ENCODE measurements at regions not wholly inside any gene's neighbourhood (a gene's known extent, or its start where the extent isn't known, plus 50 kb on each side); places are given as distances from the start of the nearest gene placed in this dataset.

DNA sequence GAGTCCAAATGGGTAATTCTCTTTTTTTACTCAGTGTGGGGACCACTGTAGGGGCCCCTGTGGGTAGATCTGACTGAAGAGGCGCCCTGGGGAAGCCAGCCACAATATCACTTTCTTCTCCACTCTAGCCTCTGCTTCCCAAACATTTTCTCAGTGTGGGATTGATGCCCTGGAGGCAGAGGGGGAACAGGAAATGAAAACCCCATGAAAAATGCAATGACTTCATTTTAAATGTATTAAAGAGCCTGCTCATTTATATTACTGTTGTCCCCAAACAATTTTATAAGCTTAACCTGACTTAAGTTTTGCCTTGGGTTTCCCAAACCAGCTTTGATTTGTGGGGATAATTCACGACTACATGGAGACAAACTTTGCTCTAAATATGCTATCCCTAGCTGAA is 181.9 kb downstream of the C1orf94 start:
- H3K4me1 ChIP-seq (ENCODE audit: control insufficient read depth, insufficient read depth, low read length), result no peaks in the 10 kb centered on the region
- H3K36me3 ChIP-seq (ENCODE audit: control insufficient read depth in 2 of 2, insufficient read depth in 1 of 2, low read length in 2 of 2), result no peaks in the 10 kb centered on the region
- ChIA-PET CTCF (no interaction called here), POLR2A (no interaction called here)
- no peak overlapping the region for H3K4me3 ChIP-seq (ENCODE audit: low read depth, low read length)
- TF ChIP-seq ZBTB21 (tag by site-specific recombination; IDR thresholded peaks at IDR 0.05) (no peak), ZNF549 (tag by site-specific recombination; IDR thresholded peaks at IDR 0.05) (no peak), ZNF362 (tag by site-specific recombination; IDR thresholded peaks at IDR 0.05) (no peak), ZNF529 (tag by site-specific recombination; IDR thresholded peaks at IDR 0.05; ENCODE audit: insufficient replicate concordance) (no peak)
- TF ChIP-seq, protein P1, sequence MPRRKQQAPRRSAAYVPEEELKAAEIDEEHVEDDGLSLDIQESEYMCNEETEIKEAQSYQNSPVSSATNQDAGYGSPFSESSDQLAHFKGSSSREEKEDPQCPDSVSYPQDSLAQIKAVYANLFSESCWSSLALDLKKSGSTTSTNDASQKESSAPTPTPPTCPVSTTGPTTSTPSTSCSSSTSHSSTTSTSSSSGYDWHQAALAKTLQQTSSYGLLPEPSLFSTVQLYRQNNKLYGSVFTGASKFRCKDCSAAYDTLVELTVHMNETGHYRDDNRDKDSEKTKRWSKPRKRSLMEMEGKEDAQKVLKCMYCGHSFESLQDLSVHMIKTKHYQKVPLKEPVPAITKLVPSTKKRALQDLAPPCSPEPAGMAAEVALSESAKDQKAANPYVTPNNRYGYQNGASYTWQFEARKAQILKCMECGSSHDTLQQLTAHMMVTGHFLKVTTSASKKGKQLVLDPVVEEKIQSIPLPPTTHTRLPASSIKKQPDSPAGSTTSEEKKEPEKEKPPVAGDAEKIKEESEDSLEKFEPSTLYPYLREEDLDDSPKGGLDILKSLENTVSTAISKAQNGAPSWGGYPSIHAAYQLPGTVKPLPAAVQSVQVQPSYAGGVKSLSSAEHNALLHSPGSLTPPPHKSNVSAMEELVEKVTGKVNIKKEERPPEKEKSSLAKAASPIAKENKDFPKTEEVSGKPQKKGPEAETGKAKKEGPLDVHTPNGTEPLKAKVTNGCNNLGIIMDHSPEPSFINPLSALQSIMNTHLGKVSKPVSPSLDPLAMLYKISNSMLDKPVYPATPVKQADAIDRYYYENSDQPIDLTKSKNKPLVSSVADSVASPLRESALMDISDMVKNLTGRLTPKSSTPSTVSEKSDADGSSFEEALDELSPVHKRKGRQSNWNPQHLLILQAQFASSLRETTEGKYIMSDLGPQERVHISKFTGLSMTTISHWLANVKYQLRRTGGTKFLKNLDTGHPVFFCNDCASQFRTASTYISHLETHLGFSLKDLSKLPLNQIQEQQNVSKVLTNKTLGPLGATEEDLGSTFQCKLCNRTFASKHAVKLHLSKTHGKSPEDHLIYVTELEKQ (tag by site-specific recombination; IDR thresholded peaks at IDR 0.05; ENCODE audit: borderline replicate concordance), result no peak
- H3K9me3 ChIP-seq (ENCODE audit: control insufficient read depth, insufficient read depth, low read depth, low read length), result no peaks in the 10 kb centered on the region
- H3K27ac ChIP-seq (ENCODE audit: extremely low read depth, low read depth, low read length), result no peak overlapping the region

GRCh38 chr1:34359411-34359810 is 182.7 kb downstream of the C1orf94 start:
- Histone ChIP-seq H3K4me3 (ENCODE audit: low read depth, low read length) (no peak overlapping the region), H3K4me1 (ENCODE audit: control insufficient read depth, insufficient read depth, low read length) (no peaks in the 10 kb centered on the region), H3K27ac (ENCODE audit: extremely low read depth, low read depth, low read length) (no peak overlapping the region), H3K9me3 (ENCODE audit: control insufficient read depth, insufficient read depth, low read depth, low read length) (no peaks in the 10 kb centered on the region), H3K36me3 (ENCODE audit: control insufficient read depth in 2 of 2, insufficient read depth in 1 of 2, low read length in 2 of 2) (no peaks in the 10 kb centered on the region)
- ChIA-PET POLR2A (no interaction called here), CTCF (no interaction called here)
- TF ChIP-seq ZNF214 (tag by site-specific recombination; IDR thresholded peaks at IDR 0.05; ENCODE audit: borderline replicate concordance), result no peak
- TF ChIP-seq ZNF311 (tag by site-specific recombination; IDR thresholded peaks at IDR 0.05; ENCODE audit: borderline replicate concordance), result no peak
- no peak for TF ChIP-seq GLI4 (tag by site-specific recombination; IDR thresholded peaks at IDR 0.05)
- TF ChIP-seq GLIS1 (tag by site-specific recombination; IDR thresholded peaks at IDR 0.05), result no peak
- no peak for TF ChIP-seq ZNF354C (tag by site-specific recombination; IDR thresholded peaks at IDR 0.05; ENCODE audit: borderline replicate concordance, low read depth)
- no peak for TF ChIP-seq ZNF555 (tag by site-specific recombination; conservative IDR thresholded peaks at IDR 0.05)
- TF ChIP-seq ZFP41 (tag by site-specific recombination; IDR thresholded peaks at IDR 0.05; ENCODE audit: borderline replicate concordance), result no peak
- TF ChIP-seq ZNF157 (tag by site-specific recombination; IDR thresholded peaks at IDR 0.05), result no peak
- TF ChIP-seq ZNF175 (tag by site-specific recombination; IDR thresholded peaks at IDR 0.05), result no peak
- no peak for TF ChIP-seq ZIC2 (tag by site-specific recombination; IDR thresholded peaks at IDR 0.05)
- TF ChIP-seq, protein P2, sequence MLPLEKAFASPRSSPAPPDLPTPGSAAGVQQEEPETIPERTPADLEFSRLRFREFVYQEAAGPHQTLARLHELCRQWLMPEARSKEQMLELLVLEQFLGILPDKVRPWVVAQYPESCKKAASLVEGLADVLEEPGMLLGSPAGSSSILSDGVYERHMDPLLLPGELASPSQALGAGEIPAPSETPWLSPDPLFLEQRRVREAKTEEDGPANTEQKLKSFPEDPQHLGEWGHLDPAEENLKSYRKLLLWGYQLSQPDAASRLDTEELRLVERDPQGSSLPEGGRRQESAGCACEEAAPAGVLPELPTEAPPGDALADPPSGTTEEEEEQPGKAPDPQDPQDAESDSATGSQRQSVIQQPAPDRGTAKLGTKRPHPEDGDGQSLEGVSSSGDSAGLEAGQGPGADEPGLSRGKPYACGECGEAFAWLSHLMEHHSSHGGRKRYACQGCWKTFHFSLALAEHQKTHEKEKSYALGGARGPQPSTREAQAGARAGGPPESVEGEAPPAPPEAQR (tag by site-specific recombination; IDR thresholded peaks at IDR 0.05), result no peak
- no peak for TF ChIP-seq ZNF521 (tag by site-specific recombination; IDR thresholded peaks at IDR 0.05)
- TF ChIP-seq, protein P3, sequence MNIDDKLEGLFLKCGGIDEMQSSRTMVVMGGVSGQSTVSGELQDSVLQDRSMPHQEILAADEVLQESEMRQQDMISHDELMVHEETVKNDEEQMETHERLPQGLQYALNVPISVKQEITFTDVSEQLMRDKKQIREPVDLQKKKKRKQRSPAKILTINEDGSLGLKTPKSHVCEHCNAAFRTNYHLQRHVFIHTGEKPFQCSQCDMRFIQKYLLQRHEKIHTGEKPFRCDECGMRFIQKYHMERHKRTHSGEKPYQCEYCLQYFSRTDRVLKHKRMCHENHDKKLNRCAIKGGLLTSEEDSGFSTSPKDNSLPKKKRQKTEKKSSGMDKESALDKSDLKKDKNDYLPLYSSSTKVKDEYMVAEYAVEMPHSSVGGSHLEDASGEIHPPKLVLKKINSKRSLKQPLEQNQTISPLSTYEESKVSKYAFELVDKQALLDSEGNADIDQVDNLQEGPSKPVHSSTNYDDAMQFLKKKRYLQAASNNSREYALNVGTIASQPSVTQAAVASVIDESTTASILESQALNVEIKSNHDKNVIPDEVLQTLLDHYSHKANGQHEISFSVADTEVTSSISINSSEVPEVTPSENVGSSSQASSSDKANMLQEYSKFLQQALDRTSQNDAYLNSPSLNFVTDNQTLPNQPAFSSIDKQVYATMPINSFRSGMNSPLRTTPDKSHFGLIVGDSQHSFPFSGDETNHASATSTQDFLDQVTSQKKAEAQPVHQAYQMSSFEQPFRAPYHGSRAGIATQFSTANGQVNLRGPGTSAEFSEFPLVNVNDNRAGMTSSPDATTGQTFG (tag by site-specific recombination; IDR thresholded peaks at IDR 0.05; ENCODE audit: borderline replicate concordance), result no peak
- no peak for TF ChIP-seq KLF17 (tag by site-specific recombination; IDR thresholded peaks at IDR 0.05)
- TF ChIP-seq, protein P4, sequence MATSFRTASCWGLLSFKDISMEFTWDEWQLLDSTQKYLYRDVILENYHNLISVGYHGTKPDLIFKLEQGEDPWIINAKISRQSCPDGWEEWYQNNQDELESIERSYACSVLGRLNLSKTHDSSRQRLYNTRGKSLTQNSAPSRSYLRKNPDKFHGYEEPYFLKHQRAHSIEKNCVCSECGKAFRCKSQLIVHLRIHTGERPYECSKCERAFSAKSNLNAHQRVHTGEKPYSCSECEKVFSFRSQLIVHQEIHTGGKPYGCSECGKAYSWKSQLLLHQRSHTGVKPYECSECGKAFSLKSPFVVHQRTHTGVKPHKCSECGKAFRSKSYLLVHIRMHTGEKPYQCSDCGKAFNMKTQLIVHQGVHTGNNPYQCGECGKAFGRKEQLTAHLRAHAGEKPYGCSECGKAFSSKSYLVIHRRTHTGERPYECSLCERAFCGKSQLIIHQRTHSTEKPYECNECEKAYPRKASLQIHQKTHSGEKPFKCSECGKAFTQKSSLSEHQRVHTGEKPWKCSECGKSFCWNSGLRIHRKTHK (tag by site-specific recombination; IDR thresholded peaks at IDR 0.05), result no peak
- TF ChIP-seq BCL11A (tag by site-specific recombination; IDR thresholded peaks at IDR 0.05; ENCODE audit: low read depth), result no peak
- TF ChIP-seq ZNF211 (tag by site-specific recombination; IDR thresholded peaks at IDR 0.05; ENCODE audit: low read depth), result no peak
- TF ChIP-seq ZNF510 (tag by site-specific recombination; IDR thresholded peaks at IDR 0.05; ENCODE audit: insufficient replicate concordance), result no peak
- no peak for TF ChIP-seq ZNF433 (tag by site-specific recombination; IDR thresholded peaks at IDR 0.05; ENCODE audit: low read depth)
